Activated CD4-positive, alpha-beta T cell treated with anti-CD3 and anti-CD28 coated beads for 36 hours (primary cell): ENCODE measurements at regions not wholly inside any gene's neighbourhood (a gene's known extent, or its start where the extent isn't known, plus 50 kb on each side); places are given as distances from the start of the nearest gene placed in this dataset.

ENCODE experiments used
- ATAC-seq: fragments of 200-7000 bp; cut with Tn5 transposase; one replicate; pipeline ENCODE4 v1.10.0; 2021; ENCODE audit warnings: mild to moderate bottlenecking, moderate library complexity
- CTCF ChIA-PET: fragments of 350-600 bp; sonication (Branson Sonifier 250); formaldehyde crosslinking; loops from one replicate; lab custom pipeline; 2021; ENCODE audit warnings: antibody characterized with exemption; lab: Charles Lee
- POLR2A ChIA-PET: fragments of 350-600 bp; sonication (Branson Sonifier 250); formaldehyde crosslinking; loops from one replicate; lab custom pipeline; 2021; ENCODE audit warnings: antibody characterized with exemption, inconsistent platforms; lab: Charles Lee
- DNase-seq: peaks from one replicate; pipeline ENCODE4 v3.0.0-alpha.2; 2020
- H3K27ac Mint-ChIP-seq: one replicate; pipeline ENCODE4 v1.8.0; 2021; ENCODE audit warnings: mixed read lengths
- H3K27me3 Mint-ChIP-seq: one replicate; pipeline ENCODE4 v1.8.0; 2021; ENCODE audit warnings: mixed read lengths
- H3K36me3 Mint-ChIP-seq: one replicate; pipeline ENCODE4 v1.8.0; 2021; ENCODE audit warnings: low read depth, mixed read lengths
- H3K4me1 Mint-ChIP-seq: one replicate; pipeline ENCODE4 v1.8.0; 2021; ENCODE audit warnings: mixed read lengths
- H3K4me3 Mint-ChIP-seq: one replicate; pipeline ENCODE4 v1.8.0; 2021; ENCODE audit warnings: mild to moderate bottlenecking, moderate library complexity, mixed read lengths
- H3K9me3 Mint-ChIP-seq: one replicate; pipeline ENCODE4 v1.8.0; 2021; ENCODE audit warnings: low read depth, mixed read lengths
- intact Hi-C, 2 experiments: fragments of 100-400 bp; cut with DNase I in 1 of 2; cut with micrococcal nuclease in 1 of 2; formaldehyde crosslinking; loops; one replicate each; pipeline versions ENCODE4 v1.14.2 to v1.15.1; 2022 to 2024; cut with DNase I, micrococcal nuclease

- ChIA-PET CTCF (no interaction called here), POLR2A (no interaction called here)
- Mint-ChIP-seq H3K9me3 (no peaks in the 10 kb centered on the region), H3K4me3 (no peak overlapping the region), H3K27ac (no peak overlapping the region), H3K27me3 (peaks cover 9% of the 10 kb centered on the region), H3K36me3 (no peaks in the 10 kb centered on the region), H3K4me1 (no peaks in the 10 kb centered on the region)
- intact Hi-C loops: no loop called here
- ATAC-seq: no peak
- DNase-seq: no peak
Measured at GRCh38 chr10:121080281-121080891, 229.2 kb downstream of the WDR11 start.

GRCh38 chr10:121081306-121081705 lies 230.1 kb downstream of the WDR11 start:
- intact Hi-C loops: no loop called here

DNA sequence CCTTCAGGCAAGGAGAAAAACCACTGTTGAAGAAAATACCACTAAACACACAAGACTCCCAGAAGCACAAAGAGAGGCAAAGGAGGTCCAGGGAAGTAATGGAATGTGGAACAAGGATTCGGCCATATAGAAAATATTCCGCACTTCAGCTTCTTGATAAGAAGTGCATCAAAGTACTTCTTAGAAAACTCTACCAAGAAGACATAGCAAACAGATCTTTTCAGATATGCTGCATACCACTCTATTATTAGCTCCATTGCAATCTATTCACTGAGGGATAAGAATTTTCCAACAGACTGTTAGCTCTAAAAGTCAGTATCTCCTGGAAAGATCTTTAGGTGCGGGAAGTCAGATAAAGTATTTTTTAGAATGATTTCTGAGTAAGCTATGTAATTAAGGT lies 231.8 kb downstream of the WDR11 start:
- H3K4me3 Mint-ChIP-seq: no peak overlapping the region
- intact Hi-C loops: no loop called here
- H3K27me3 Mint-ChIP-seq: peaks cover 9% of the 10 kb centered on the region
- no peaks in the 10 kb centered on the region for H3K4me1 Mint-ChIP-seq
- DNase-seq (no peak), ATAC-seq (no peak)
- peaks cover 2% of the 10 kb centered on the region for H3K9me3 Mint-ChIP-seq
- ChIA-PET CTCF (no interaction called here), POLR2A (no interaction called here)
- no peaks in the 10 kb centered on the region for H3K36me3 Mint-ChIP-seq
- no peak overlapping the region for H3K27ac Mint-ChIP-seq

More at GRCh38 chr10:121081306-121081705, 230.1 kb downstream of the WDR11 start:
- Mint-ChIP-seq H3K27ac (no peak overlapping the region), H3K27me3 (peaks cover 9% of the 10 kb centered on the region), H3K36me3 (no peaks in the 10 kb centered on the region), H3K4me1 (no peaks in the 10 kb centered on the region), H3K9me3 (no peaks in the 10 kb centered on the region), H3K4me3 (no peak overlapping the region)
- ATAC-seq (no peak), DNase-seq (no peak)
- ChIA-PET CTCF (no interaction called here), POLR2A (no interaction called here)

DNA sequence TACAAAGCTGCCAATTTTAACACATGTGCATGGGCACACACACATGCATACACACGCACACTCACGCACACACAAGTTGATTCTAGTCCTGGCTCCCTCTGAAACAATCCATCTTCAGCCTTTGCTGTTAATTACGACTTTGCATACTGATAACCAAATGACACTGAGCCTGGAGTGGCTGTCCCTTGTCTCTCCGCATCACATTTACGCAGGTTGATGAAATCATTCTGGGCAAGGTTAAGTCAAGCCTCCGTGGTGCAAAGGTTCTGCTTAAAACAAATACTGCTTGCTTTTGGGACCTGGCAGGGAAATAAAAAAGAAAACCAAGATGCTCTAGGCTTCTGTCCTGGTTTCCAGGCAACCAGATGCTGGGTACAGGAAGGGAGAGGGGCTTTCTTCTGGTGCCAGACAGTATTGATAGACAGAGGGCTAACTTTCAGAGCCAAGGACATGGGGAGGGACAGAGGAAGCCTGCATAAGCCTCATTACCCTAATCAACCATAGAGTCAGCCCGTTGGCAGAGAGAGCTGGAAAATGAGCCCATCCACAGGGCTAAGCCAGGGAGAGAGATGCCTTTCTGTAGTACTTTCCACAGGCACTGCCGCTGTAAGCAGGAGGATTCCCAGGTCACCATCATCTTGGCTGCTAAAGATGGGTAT lies 233.0 kb downstream of the WDR11 start:
- ATAC-seq: no peak
- CTCF ChIA-PET: no interaction called here
- intact Hi-C loops: no loop called here
- Mint-ChIP-seq H3K27ac (no peak overlapping the region), H3K36me3 (no peaks in the 10 kb centered on the region), H3K27me3 (peaks cover 2% of the 10 kb centered on the region), H3K9me3 (peaks cover 2% of the 10 kb centered on the region), H3K4me1 (no peaks in the 10 kb centered on the region), H3K4me3 (no peak overlapping the region)
- POLR2A ChIA-PET: no interaction called here
- no peak for DNase-seq

DNA sequence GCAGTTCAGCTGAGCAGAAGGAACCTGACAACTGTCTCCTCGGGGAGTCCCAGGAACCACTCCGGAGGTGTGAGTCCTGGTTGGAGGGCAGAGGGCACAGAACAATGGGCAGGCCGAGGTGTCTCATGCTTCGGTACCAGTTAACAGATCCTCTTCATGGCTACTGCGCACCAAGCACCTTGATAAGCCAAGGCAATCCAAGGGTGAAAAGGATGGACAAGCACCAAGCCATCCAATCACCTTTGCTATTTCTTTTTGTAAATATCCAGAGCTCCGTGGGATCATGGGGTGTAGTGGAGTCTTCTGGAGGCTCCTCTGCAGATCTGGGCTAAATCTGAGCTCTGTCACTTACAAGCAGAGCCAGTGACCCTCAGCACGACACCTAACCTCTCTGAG lies 233.5 kb downstream of the WDR11 start:
- peaks cover 2% of the 10 kb centered on the region for H3K9me3 Mint-ChIP-seq
- peaks cover 2% of the 10 kb centered on the region for H3K27me3 Mint-ChIP-seq
- no peak overlapping the region for H3K27ac Mint-ChIP-seq
- intact Hi-C loops: no loop called here
- H3K36me3 Mint-ChIP-seq: no peaks in the 10 kb centered on the region
- H3K4me1 Mint-ChIP-seq: no peaks in the 10 kb centered on the region
- no peak for ATAC-seq
- no peak for DNase-seq
- ChIA-PET POLR2A (no interaction called here), CTCF (no interaction called here)
- no peak overlapping the region for H3K4me3 Mint-ChIP-seq

DNA sequence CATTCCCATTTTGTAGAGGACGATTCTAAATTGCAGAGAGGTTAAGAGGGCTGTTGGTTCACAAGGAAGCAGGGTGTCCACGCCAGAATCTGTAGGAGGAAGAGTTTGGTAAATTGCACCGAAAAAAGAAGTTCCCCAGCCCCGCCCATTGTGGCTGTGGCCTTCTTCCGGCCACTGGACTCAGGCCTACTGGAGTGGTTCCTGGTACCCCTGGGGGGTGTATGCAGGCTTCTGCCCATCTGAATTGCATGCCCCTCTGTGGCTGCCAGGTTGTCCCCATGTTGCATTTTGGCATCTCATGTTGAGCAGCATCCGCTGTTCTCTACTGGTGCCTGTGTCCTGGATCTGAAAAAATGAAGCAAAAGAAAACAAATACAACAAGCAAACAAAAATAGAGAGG lies 234.2 kb downstream of the WDR11 start:
- H3K9me3 Mint-ChIP-seq: peaks cover 2% of the 10 kb centered on the region
- CTCF ChIA-PET: no interaction called here
- no peak for ATAC-seq
- no peak for DNase-seq
- POLR2A ChIA-PET: no interaction called here
- H3K27ac Mint-ChIP-seq: no peak overlapping the region
- no peaks in the 10 kb centered on the region for H3K4me1 Mint-ChIP-seq
- intact Hi-C loops: no loop called here
- no peak overlapping the region for H3K4me3 Mint-ChIP-seq
- H3K36me3 Mint-ChIP-seq: no peaks in the 10 kb centered on the region
- H3K27me3 Mint-ChIP-seq: no peaks in the 10 kb centered on the region

DNA sequence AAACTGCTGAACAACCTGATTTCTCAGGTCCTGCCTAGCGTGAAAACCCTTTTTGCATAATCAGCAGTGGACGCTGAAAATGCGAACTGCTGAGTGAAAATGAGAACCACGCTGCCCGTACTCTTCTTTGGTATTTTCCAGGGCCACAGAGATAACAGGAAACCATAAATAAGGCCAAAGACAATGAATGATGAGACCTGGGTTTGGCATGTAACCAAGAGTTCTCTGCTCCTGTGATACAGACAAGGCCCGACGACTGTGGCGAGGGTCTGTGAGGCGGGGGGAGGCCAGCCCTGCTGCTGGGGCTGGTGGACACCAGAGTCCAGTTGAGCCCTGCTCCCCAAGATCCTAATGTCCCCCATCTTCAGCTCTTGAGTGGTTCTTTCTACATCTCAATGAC lies 236.0 kb downstream of the WDR11 start:
- Mint-ChIP-seq H3K27ac (no peak overlapping the region), H3K36me3 (no peaks in the 10 kb centered on the region), H3K4me1 (no peaks in the 10 kb centered on the region), H3K27me3 (no peaks in the 10 kb centered on the region), H3K9me3 (peaks cover 2% of the 10 kb centered on the region), H3K4me3 (no peak overlapping the region)
- CTCF ChIA-PET: no interaction called here
- DNase-seq (no peak), ATAC-seq (no peak)
- POLR2A ChIA-PET: no interaction called here
- intact Hi-C loops: no loop called here

- H3K4me1 Mint-ChIP-seq: no peaks in the 10 kb centered on the region
- no peaks in the 10 kb centered on the region for H3K27me3 Mint-ChIP-seq
- POLR2A ChIA-PET: no interaction called here
- intact Hi-C loops: no loop called here
- H3K36me3 Mint-ChIP-seq: no peaks in the 10 kb centered on the region
- CTCF ChIA-PET: no interaction called here
- no peak overlapping the region for H3K4me3 Mint-ChIP-seq
- H3K27ac Mint-ChIP-seq: no peak overlapping the region
- DNase-seq (no peak), ATAC-seq (no peak)
- peaks cover 2% of the 10 kb centered on the region for H3K9me3 Mint-ChIP-seq
Measured at GRCh38 chr10:121087688-121088087, 236.5 kb downstream of the WDR11 start.

DNA sequence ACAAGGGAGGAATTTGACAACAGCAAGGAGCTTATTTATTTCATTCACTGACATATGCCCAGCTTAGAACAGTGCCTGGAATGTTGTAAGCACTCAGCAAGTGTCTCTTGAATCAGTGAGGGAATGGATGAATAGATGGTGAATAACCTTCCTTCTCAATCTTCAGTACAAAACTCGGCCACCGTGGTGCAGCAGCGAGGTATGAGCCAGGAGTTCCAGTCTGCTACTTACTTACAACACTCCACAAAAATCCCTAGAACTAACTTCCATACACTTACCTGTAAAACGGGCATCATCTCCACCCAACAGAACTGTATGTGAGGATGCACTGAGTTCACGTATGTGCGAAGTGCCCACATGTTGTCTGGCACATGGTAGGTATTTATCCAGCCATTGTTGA lies 237.4 kb downstream of the WDR11 start:
- H3K27me3 Mint-ChIP-seq: no peaks in the 10 kb centered on the region
- intact Hi-C loops: no loop called here
- no peak overlapping the region for H3K27ac Mint-ChIP-seq
- ATAC-seq (no peak), DNase-seq (no peak)
- POLR2A ChIA-PET: no interaction called here
- H3K4me1 Mint-ChIP-seq: no peaks in the 10 kb centered on the region
- no peak overlapping the region for H3K4me3 Mint-ChIP-seq
- H3K36me3 Mint-ChIP-seq: no peaks in the 10 kb centered on the region
- peaks cover 2% of the 10 kb centered on the region for H3K9me3 Mint-ChIP-seq
- CTCF ChIA-PET: no interaction called here

DNA sequence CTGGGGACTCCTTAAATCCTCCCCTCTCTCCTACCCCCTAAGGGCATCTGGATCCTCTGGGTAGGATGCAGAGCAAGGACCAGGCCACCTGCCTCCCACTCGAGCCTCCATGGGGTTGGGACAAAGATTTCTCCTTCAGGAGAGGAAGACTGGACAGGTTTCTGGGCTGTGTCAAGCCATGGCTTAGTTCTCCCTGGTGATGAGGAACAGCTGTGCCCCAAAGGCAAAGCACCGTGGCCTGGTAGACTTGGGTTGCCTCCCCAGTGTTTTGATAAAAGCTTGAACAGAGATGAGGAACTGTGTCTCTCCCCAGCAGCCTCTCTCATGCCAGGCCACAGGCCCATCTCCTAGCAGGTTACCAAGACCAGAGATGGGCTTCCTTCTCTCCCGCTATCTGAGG lies 238.3 kb downstream of the WDR11 start:
- ChIA-PET CTCF (no interaction called here), POLR2A (no interaction called here)
- Mint-ChIP-seq H3K27me3 (no peaks in the 10 kb centered on the region), H3K36me3 (no peaks in the 10 kb centered on the region), H3K27ac (no peak overlapping the region), H3K4me3 (no peak overlapping the region), H3K9me3 (peaks cover 2% of the 10 kb centered on the region), H3K4me1 (no peaks in the 10 kb centered on the region)
- intact Hi-C loops: no loop called here
- no peak for DNase-seq
- ATAC-seq: no peak

GRCh38 chr10:121091961-121092719 lies 241.0 kb downstream of the WDR11 start:
- Mint-ChIP-seq H3K27me3 (no peaks in the 10 kb centered on the region), H3K4me3 (no peak overlapping the region), H3K27ac (no peak overlapping the region), H3K36me3 (no peaks in the 10 kb centered on the region), H3K4me1 (no peaks in the 10 kb centered on the region), H3K9me3 (peaks cover 2% of the 10 kb centered on the region)
- DNase-seq (no peak), ATAC-seq (no peak)
- intact Hi-C loops: no loop called here
- ChIA-PET CTCF (no interaction called here), POLR2A (no interaction called here)

DNA sequence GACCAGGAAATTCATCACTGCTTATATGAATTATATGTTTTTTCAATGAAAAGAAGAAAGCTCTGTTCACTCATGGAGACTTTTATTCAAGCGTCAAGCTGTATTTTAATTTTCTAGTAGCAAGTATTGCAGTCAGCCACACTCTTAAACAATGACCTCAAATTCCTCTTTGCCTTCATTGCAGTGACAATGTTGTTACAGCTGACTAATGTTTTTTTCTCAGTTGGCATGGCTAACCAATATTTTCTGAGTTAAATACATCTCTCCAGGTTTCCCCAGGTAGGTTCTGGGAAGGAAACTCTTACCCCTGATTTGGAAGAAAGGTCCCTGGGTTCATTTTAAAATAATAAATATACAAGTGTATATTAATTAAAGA lies 241.5 kb downstream of the WDR11 start:
- ChIA-PET CTCF (no interaction called here), POLR2A (no interaction called here)
- ATAC-seq (no peak), DNase-seq (no peak)
- Mint-ChIP-seq H3K27ac (no peak overlapping the region), H3K27me3 (no peaks in the 10 kb centered on the region), H3K36me3 (no peaks in the 10 kb centered on the region), H3K4me3 (no peak overlapping the region), H3K9me3 (no peaks in the 10 kb centered on the region), H3K4me1 (no peaks in the 10 kb centered on the region)
- intact Hi-C loops: no loop called here
